ENCODE measurements at regions not wholly inside any gene's neighbourhood (a gene's known extent, or its start where the extent isn't known, plus 50 kb on each side); places are given as distances from the start of the nearest gene placed in this dataset.

DNA sequence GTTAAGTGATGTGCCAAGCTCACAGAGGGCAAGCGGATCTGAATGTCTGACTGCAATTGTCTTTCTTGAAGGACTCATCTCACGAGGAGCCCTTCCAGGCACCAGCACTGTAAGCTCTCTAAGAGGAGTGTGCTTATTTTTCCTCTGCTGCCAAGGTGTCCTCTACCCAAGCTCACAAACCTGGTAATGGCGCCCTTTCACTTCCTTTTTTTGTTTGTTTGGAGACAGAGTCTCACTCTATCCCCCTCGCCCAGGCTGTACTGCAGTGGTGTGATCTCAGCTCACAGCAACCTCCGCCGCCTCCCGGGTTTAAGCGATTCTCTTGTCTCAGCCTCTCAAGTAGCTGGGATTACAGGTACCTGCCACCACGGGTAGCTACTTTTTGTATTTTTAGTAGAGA, 233.8 kb downstream of the MAP2K4 start:
- Histone ChIP-seq H3K36me3 (ENCODE audit: control insufficient read depth in 4 of 4, insufficient read depth in 4 of 4, low read length in 3 of 4) (no peaks in the 10 kb centered on the region), H3K27ac (ENCODE audit: insufficient read depth in 1 of 2, low read depth in 1 of 2, low read length in 2 of 2, poor library complexity in 1 of 2, severe bottlenecking in 2 of 2) (no peak overlapping the region), H3K4me1 (ENCODE audit: control extremely low read depth in 1 of 4, control insufficient read depth in 4 of 4, insufficient read depth in 4 of 4, low read length in 3 of 4) (no peaks in the 10 kb centered on the region), H3K9me3 (ENCODE audit: control extremely low read depth in 1 of 5, control insufficient read depth in 4 of 5, insufficient read depth in 2 of 5, low read depth in 1 of 5, low read length in 4 of 5) (no peaks in the 10 kb centered on the region), H3K27me3 (replicated peaks in 2 of 5; ENCODE audit: control insufficient read depth in 4 of 5, insufficient read depth in 5 of 5, low read length in 4 of 5) (peaks cover 0 to 2% (median 0%) of the 10 kb centered on the region in 5 experiments), H3K4me3 (ENCODE audit: control insufficient read depth in 1 of 7, extremely low read depth in 1 of 7, insufficient read depth in 4 of 7, low read depth in 2 of 7, low read length in 6 of 7) (no peak overlapping the region)
- ChIA-PET CTCF (no interaction called here), POLR2A (no interaction called here)
- WGBS (ENCODE audit: insufficient coverage) = 95% methylated on average over 8 of the region's 9 CpGs
- no peak for DNase-seq

DNA sequence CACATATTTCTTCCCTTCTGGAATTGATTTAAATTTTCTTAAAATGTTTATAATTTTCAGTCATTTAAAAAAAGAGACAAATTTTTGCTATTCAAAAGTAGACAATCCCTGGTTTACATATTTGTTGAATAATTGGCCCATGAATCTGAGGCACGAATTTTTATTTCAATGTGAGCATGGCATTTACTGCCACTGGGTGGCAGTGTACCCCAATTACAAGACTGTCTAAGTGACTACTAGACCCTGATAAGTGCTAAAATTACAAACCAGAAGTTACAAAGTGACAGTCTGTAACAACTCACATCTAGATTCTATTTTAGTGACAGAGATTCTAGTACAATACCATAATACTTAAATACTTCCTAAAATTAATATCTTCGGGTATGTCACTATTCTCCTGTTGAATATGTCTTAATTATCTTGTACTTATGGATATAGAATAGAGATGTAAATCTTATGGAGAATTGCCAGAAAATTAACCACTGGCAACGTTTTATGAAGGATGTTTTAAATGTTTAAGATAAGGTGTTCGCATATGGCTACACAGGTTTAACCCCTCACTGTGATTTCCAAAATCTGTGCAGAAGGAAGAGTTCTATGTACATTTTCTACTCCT, 235.8 kb downstream of the MAP2K4 start:
- CTCF ChIA-PET = interaction anchor here (0.9 to 1.2 kb wide), 2 partner anchors 14 to 411 kb away, joined by 3 read pairs; no protein-coding TSS in a partner anchor
- peaks cover 0 to under 1% (median 0%) of the 10 kb centered on the region in 5 experiments for H3K9me3 ChIP-seq (ENCODE audit: control extremely low read depth in 1 of 5, control insufficient read depth in 4 of 5, insufficient read depth in 2 of 5, low read depth in 1 of 5, low read length in 4 of 5)
- no peaks in the 10 kb centered on the region for H3K4me1 ChIP-seq (ENCODE audit: control extremely low read depth in 1 of 4, control insufficient read depth in 4 of 4, insufficient read depth in 4 of 4, low read length in 3 of 4)
- no peak overlapping the region for H3K4me3 ChIP-seq (ENCODE audit: control insufficient read depth in 1 of 7, extremely low read depth in 1 of 7, insufficient read depth in 4 of 7, low read depth in 2 of 7, low read length in 6 of 7)
- H3K27me3 ChIP-seq (replicated peaks in 2 of 5; ENCODE audit: control insufficient read depth in 4 of 5, insufficient read depth in 5 of 5, low read length in 4 of 5) = peaks cover 0 to 2% (median 0%) of the 10 kb centered on the region in 5 experiments
- 0% methylated on average over 1 of the region's 4 CpGs for WGBS (ENCODE audit: insufficient coverage)
- peak; percentile 10 to 48 (median 43) for DNase-seq
- POLR2A ChIA-PET = interaction anchor here (0.6 kb wide), 1 partner anchor 784 kb away, joined by 4 read pairs; no protein-coding TSS in a partner anchor
- no peak overlapping the region for H3K27ac ChIP-seq (ENCODE audit: insufficient read depth in 1 of 2, low read depth in 1 of 2, low read length in 2 of 2, poor library complexity in 1 of 2, severe bottlenecking in 2 of 2)
- no peaks in the 10 kb centered on the region for H3K36me3 ChIP-seq (ENCODE audit: control insufficient read depth in 4 of 4, insufficient read depth in 4 of 4, low read length in 3 of 4)

DNA sequence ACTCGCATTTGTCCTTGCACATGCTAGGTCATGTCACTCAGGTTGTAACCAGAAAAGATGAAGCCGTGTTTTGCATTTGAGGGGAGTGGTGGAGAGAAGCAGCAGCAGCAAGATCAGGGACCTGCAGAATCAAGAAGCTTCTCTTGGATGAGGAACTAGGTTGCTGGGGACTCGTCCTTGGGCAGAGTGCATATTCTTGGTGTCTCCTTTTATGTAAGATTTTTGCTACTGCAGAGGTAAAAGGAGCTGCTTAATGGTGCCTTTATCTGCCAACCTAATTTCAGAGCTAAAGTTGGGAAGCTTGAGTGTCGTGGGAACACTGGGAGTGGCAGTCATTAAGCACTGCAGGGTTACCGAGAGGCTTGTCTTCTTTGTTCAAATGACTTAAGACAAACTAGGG, 236.5 kb downstream of the MAP2K4 start:
- ChIA-PET CTCF (interaction anchor here (0.9 to 1.2 kb wide), 2 partner anchors 13 to 411 kb away, joined by 3 read pairs; no protein-coding TSS in a partner anchor), POLR2A (interaction anchor here (0.6 kb wide), 1 partner anchor 784 kb away, joined by 4 read pairs; no protein-coding TSS in a partner anchor)
- Histone ChIP-seq H3K36me3 (ENCODE audit: control insufficient read depth in 4 of 4, insufficient read depth in 4 of 4, low read length in 3 of 4) (no peaks in the 10 kb centered on the region), H3K9me3 (ENCODE audit: control extremely low read depth in 1 of 5, control insufficient read depth in 4 of 5, insufficient read depth in 2 of 5, low read depth in 1 of 5, low read length in 4 of 5) (peaks cover 0 to 4% (median 0%) of the 10 kb centered on the region in 5 experiments), H3K27ac (ENCODE audit: insufficient read depth in 1 of 2, low read depth in 1 of 2, low read length in 2 of 2, poor library complexity in 1 of 2, severe bottlenecking in 2 of 2) (no peak overlapping the region), H3K27me3 (replicated peaks in 2 of 5; ENCODE audit: control insufficient read depth in 4 of 5, insufficient read depth in 5 of 5, low read length in 4 of 5) (peaks cover 0 to 2% (median 0%) of the 10 kb centered on the region in 5 experiments), H3K4me3 (ENCODE audit: control insufficient read depth in 1 of 7, extremely low read depth in 1 of 7, insufficient read depth in 4 of 7, low read depth in 2 of 7, low read length in 6 of 7) (no peak overlapping the region), H3K4me1 (ENCODE audit: control extremely low read depth in 1 of 4, control insufficient read depth in 4 of 4, insufficient read depth in 4 of 4, low read length in 3 of 4) (no peaks in the 10 kb centered on the region)
- WGBS (ENCODE audit: insufficient coverage) = 60% methylated on average over 3 of the region's 5 CpGs
- no peak for DNase-seq

DNA sequence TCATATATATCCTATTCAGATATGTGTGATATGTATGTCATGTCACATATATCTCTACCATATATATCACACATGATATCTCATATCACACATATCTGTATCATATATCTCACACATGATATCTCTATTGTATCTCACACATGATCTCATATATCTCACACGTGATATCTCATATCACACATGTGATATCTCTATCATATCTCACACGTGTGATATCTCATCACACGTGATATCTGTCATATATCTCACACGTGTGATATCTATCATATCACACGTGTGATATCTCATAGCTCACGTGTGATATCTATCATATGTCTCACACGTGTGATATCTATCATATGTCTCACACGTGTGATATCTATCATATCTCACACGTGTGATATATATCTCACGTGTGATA, 240.7 kb downstream of the MAP2K4 start:
- no peak for DNase-seq
- WGBS (ENCODE audit: insufficient coverage) = 93% methylated on average over 9 of the region's 10 CpGs
- Histone ChIP-seq H3K4me3 (ENCODE audit: control insufficient read depth in 1 of 7, extremely low read depth in 1 of 7, insufficient read depth in 4 of 7, low read depth in 2 of 7, low read length in 6 of 7) (no peak overlapping the region), H3K4me1 (ENCODE audit: control extremely low read depth in 1 of 4, control insufficient read depth in 4 of 4, insufficient read depth in 4 of 4, low read length in 3 of 4) (no peaks in the 10 kb centered on the region), H3K9me3 (ENCODE audit: control extremely low read depth in 1 of 5, control insufficient read depth in 4 of 5, insufficient read depth in 2 of 5, low read depth in 1 of 5, low read length in 4 of 5) (peaks cover 0 to 4% (median 0%) of the 10 kb centered on the region in 5 experiments), H3K27me3 (replicated peaks in 2 of 5; ENCODE audit: control insufficient read depth in 4 of 5, insufficient read depth in 5 of 5, low read length in 4 of 5) (no peaks in the 10 kb centered on the region), H3K27ac (ENCODE audit: insufficient read depth in 1 of 2, low read depth in 1 of 2, low read length in 2 of 2, poor library complexity in 1 of 2, severe bottlenecking in 2 of 2) (no peak overlapping the region), H3K36me3 (ENCODE audit: control insufficient read depth in 4 of 4, insufficient read depth in 4 of 4, low read length in 3 of 4) (no peaks in the 10 kb centered on the region)
- ChIA-PET CTCF (interaction anchor here (0.6 to 0.8 kb wide), 2 partner anchors 52 to 743 kb away, joined by 3 to 5 read pairs; no protein-coding TSS in a partner anchor), POLR2A (no interaction called here)

DNA sequence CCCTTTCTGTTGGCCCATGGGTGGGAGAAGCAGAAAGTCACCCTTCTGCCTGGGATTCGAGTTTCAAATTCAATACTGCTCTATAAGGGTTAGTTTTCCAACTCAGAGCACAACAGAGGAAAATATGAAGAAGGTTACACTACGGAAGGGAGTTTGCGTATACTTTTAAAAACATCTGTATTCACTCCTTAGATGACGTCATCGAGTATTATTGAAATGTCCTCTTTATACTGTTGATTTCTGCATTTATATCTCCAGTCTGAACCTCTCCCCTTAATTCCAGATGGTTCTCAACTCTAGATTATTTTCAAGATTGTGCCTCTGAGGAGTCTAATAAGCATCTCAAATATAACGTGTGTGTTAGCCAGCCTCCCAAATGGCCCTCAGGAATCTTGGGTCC, 249.1 kb downstream of the MAP2K4 start:
- Histone ChIP-seq H3K27ac (ENCODE audit: insufficient read depth in 1 of 2, low read depth in 1 of 2, low read length in 2 of 2, poor library complexity in 1 of 2, severe bottlenecking in 2 of 2) (no peak overlapping the region), H3K27me3 (replicated peaks in 2 of 5; ENCODE audit: control insufficient read depth in 4 of 5, insufficient read depth in 5 of 5, low read length in 4 of 5) (no peaks in the 10 kb centered on the region), H3K36me3 (ENCODE audit: control insufficient read depth in 4 of 4, insufficient read depth in 4 of 4, low read length in 3 of 4) (no peaks in the 10 kb centered on the region), H3K9me3 (ENCODE audit: control extremely low read depth in 1 of 5, control insufficient read depth in 4 of 5, insufficient read depth in 2 of 5, low read depth in 1 of 5, low read length in 4 of 5) (peaks cover 0 to 2% (median 0%) of the 10 kb centered on the region in 5 experiments), H3K4me3 (ENCODE audit: control insufficient read depth in 1 of 7, extremely low read depth in 1 of 7, insufficient read depth in 4 of 7, low read depth in 2 of 7, low read length in 6 of 7) (no peak overlapping the region), H3K4me1 (ENCODE audit: control extremely low read depth in 1 of 4, control insufficient read depth in 4 of 4, insufficient read depth in 4 of 4, low read length in 3 of 4) (no peaks in the 10 kb centered on the region)
- DNase-seq = no peak
- POLR2A ChIA-PET = no interaction called here
- WGBS (ENCODE audit: insufficient coverage) = 98% methylated on average over 5 of the region's 6 CpGs
- CTCF ChIA-PET = no interaction called here

DNA sequence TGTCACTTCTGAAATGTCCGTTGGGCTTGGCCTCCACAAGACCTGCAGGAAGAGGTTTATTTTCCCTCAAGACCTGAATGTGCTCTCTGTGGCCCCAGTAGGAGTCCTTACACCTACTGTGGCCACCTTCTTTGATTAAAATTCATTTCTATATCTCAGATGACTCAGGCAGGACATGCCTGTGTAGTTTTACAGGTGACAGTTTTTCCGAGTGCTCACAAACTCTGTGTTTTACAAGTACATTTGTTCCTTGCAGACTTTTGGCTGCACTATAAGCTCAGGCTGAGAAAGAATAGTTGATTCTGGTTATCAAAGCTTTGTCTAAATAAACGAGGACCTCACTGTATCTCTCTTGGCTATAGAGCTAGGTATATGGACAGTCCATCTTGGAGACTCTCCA, 257.1 kb downstream of the MAP2K4 start:
- H3K27me3 ChIP-seq (replicated peaks in 2 of 5; ENCODE audit: control insufficient read depth in 4 of 5, insufficient read depth in 5 of 5, low read length in 4 of 5) = no peaks in the 10 kb centered on the region
- WGBS (ENCODE audit: insufficient coverage) = 83% methylated on average over 3 of the region's 3 CpGs
- DNase-seq = no peak
- H3K27ac ChIP-seq (ENCODE audit: insufficient read depth in 1 of 2, low read depth in 1 of 2, low read length in 2 of 2, poor library complexity in 1 of 2, severe bottlenecking in 2 of 2) = no peak overlapping the region
- POLR2A ChIA-PET = no interaction called here
- H3K36me3 ChIP-seq (ENCODE audit: control insufficient read depth in 4 of 4, insufficient read depth in 4 of 4, low read length in 3 of 4) = no peaks in the 10 kb centered on the region
- H3K9me3 ChIP-seq (ENCODE audit: control extremely low read depth in 1 of 5, control insufficient read depth in 4 of 5, insufficient read depth in 2 of 5, low read depth in 1 of 5, low read length in 4 of 5) = peaks cover 0 to 2% (median 0%) of the 10 kb centered on the region in 5 experiments
- no peak overlapping the region for H3K4me3 ChIP-seq (ENCODE audit: control insufficient read depth in 1 of 7, extremely low read depth in 1 of 7, insufficient read depth in 4 of 7, low read depth in 2 of 7, low read length in 6 of 7)
- CTCF ChIA-PET = no interaction called here
- H3K4me1 ChIP-seq (ENCODE audit: control extremely low read depth in 1 of 4, control insufficient read depth in 4 of 4, insufficient read depth in 4 of 4, low read length in 3 of 4) = no peaks in the 10 kb centered on the region

DNA sequence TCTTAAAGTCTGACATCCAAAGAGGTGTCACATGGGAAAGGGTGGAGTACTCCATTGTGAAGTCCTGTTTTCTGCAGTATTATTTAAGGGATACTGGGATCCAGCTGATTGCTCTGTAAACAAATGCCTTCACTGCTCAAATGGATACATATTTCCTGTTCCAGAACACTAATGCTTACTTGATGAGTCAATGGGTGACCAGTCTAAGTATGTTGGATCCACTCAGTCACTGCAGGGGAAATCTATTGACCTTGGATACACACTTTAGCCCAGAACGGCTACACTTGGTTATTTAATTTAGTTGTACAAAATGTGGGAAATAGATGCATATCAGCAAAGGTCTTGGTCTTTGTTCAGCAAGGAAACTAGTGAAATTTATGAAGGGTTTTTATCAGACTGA, 261.4 kb downstream of the MAP2K4 start:
- Histone ChIP-seq H3K27me3 (replicated peaks in 2 of 5; ENCODE audit: control insufficient read depth in 4 of 5, insufficient read depth in 5 of 5, low read length in 4 of 5) (no peaks in the 10 kb centered on the region), H3K4me3 (ENCODE audit: control insufficient read depth in 1 of 7, extremely low read depth in 1 of 7, insufficient read depth in 4 of 7, low read depth in 2 of 7, low read length in 6 of 7) (no peak overlapping the region), H3K4me1 (ENCODE audit: control extremely low read depth in 1 of 4, control insufficient read depth in 4 of 4, insufficient read depth in 4 of 4, low read length in 3 of 4) (no peaks in the 10 kb centered on the region), H3K9me3 (ENCODE audit: control extremely low read depth in 1 of 5, control insufficient read depth in 4 of 5, insufficient read depth in 2 of 5, low read depth in 1 of 5, low read length in 4 of 5) (no peaks in the 10 kb centered on the region), H3K27ac (ENCODE audit: insufficient read depth in 1 of 2, low read depth in 1 of 2, low read length in 2 of 2, poor library complexity in 1 of 2, severe bottlenecking in 2 of 2) (no peak overlapping the region), H3K36me3 (ENCODE audit: control insufficient read depth in 4 of 4, insufficient read depth in 4 of 4, low read length in 3 of 4) (no peaks in the 10 kb centered on the region)
- ChIA-PET POLR2A (no interaction called here), CTCF (no interaction called here)
- no peak for DNase-seq
- WGBS (ENCODE audit: insufficient coverage) = no CpG with 5 or more reads among the region's 1 CpG
